OCI-LY7 (cell line): ENCODE measurements at regions not wholly inside any gene's neighbourhood (a gene's known extent, or its start where the extent isn't known, plus 50 kb on each side); places are given as distances from the start of the nearest gene placed in this dataset.

Experiments used
- CTCF ChIP-seq: fragments of 200-600 bp; sonication (generic); conservative IDR thresholded peaks from 2 replicates; pipeline ENCODE4 v1.5.1; 2014; ENCODE audit warnings: mild to moderate bottlenecking, antibody characterized with exemption, low read length, moderate library complexity, mixed read lengths
- EZH2phosphoT487 ChIP-seq: fragments of 200-600 bp; sonication (generic); IDR thresholded peaks from 2 replicates; pipeline ENCODE4 v1.6.1; 2018; ENCODE audit warnings: low read depth, borderline replicate concordance, mild to moderate bottlenecking, mixed run types, antibody characterized with exemption, low read length, moderate library complexity, mixed read lengths

GRCh38 chr1:5239911-5240310 lies 585.5 kb downstream of the AJAP1 start:
- no peak for TF ChIP-seq CTCF
- TF ChIP-seq EZH2phosphoT487, result no peak
